Spleen (tissue), 7 donors: ENCODE measurements at regions not wholly inside any gene's neighbourhood (a gene's known extent, or its start where the extent isn't known, plus 50 kb on each side); places are given as distances from the start of the nearest gene placed in this dataset.

Experiments
- POLR2A ChIP-seq, 3 donors: fragments of 450-650 bp; IDR thresholded peaks; one replicate each; pipeline ENCODE4 v1.5.1; 2017; ENCODE audit warnings: antibody characterized with exemption in 3 of 3, mild to moderate bottlenecking in 1 of 3
- TF ChIP-seq, protein P1 (sequence below), 11 experiments: fragments of 200-600 bp in 7 of 11; fragments of 450-650 bp in 4 of 11; sonication (generic) in 4 of 11; IDR thresholded peaks in 8 of 11; conservative IDR thresholded peaks in 3 of 11; 1 replicate in 7 of 11; 2 replicates in 4 of 11; pipeline versions ENCODE4 v1.4.0 to v1.8.0; 2016 to 2021; ENCODE audit warnings: antibody characterized with exemption in 11 of 11, inconsistent platforms in 4 of 11, mild to moderate bottlenecking in 1 of 11
- donor health status: DM: no; HTN: no; CAD: no; lungs with moderate emphysema.
- donor health status: DM: no; HTN: no; CAD: no.
- donor health status: DM: no; HTN: no; CAD: no.

DNA sequence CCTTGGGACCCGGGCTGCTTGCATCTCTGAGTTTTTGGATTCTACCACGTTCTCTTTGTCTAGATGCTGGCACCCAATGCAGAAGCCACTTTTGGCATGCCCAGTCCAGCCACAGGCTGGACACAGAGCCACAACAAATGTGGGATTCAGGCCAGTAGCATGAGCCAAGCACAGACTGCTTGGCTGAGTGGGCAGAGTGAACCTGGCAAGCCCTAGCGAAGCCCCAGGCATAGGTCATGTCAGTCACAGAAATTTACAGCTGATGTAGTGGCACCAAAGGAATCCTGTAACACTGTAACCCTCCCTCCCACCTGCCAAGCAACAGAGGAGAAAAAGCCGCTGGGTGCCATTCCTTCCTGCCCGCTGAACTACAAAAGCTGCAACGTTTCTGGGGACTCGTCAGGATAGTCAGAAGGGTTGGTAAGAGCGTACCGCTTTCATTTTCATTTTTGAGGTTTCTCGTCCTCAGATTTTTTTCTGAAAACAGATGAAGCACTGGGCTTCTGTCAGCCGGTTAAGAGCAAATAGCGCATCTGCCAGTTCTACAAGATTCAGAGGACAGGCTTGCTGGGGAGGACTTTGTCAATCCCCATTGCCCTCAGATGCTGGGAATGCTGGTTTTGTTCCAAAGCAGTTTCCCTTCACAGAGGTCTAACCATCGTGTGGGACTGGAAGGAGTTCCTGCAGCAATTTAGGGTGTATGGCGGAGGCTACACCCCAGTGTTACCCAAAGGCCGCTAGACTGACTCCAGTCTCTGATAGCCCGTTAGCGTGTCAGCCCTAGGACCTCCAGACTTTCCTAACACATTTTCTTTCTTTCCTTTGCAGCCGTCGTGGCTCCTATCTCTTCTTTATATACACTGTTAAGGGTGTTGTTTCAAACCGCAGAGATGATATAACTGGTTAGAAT lies 399.0 kb downstream of the HTR1A start:
- no peak for TF ChIP-seq POLR2A (IDR thresholded peaks at IDR 0.05)
- TF ChIP-seq, protein P1, sequence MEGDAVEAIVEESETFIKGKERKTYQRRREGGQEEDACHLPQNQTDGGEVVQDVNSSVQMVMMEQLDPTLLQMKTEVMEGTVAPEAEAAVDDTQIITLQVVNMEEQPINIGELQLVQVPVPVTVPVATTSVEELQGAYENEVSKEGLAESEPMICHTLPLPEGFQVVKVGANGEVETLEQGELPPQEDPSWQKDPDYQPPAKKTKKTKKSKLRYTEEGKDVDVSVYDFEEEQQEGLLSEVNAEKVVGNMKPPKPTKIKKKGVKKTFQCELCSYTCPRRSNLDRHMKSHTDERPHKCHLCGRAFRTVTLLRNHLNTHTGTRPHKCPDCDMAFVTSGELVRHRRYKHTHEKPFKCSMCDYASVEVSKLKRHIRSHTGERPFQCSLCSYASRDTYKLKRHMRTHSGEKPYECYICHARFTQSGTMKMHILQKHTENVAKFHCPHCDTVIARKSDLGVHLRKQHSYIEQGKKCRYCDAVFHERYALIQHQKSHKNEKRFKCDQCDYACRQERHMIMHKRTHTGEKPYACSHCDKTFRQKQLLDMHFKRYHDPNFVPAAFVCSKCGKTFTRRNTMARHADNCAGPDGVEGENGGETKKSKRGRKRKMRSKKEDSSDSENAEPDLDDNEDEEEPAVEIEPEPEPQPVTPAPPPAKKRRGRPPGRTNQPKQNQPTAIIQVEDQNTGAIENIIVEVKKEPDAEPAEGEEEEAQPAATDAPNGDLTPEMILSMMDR (IDR thresholded peaks at IDR 0.05 in 8 of 11, conservative IDR thresholded peaks at IDR 0.05 in 3 of 11): no peak
